NCI-H1417 (cell line): ENCODE measurements at regions not wholly inside any gene's neighbourhood (a gene's known extent, or its start where the extent isn't known, plus 50 kb on each side); places are given as distances from the start of the nearest gene placed in this dataset.

Experiments used
- DNase-seq, 3 experiments: peaks; one replicate each; lab custom pipeline; 2025; lab: John Stamatoyannopoulos, UW

DNA sequence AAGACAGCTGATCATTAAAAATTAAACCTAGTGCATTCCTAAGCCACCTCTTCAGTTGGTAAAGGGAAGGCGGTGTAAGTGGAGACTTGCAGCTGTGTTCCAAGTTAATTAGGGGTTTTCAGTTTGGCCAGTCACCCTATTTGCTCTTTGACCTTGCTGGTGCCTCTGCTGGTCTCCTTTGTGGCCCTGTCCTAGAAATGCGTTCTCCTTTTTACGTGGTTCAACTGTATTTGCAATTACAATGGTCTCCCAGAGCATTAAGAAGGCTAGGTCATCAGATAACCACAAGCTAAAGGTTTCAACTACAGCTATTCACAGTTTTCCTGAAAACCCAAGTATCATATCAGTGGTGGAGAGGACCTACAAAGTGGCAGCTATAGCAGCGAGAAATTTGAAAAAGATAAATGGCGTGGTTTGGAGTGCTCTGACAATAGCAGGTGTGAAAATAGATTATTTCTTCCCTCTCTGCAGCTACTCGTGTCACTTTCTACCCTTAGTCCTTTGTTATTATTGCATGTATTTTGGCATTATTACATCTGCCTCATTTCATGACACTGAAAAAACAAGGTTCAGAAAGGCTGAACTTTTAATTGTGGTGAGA lies 203.5 kb upstream of the TBC1D5 start:
- peak in 1 of 3 experiments; percentile 17 for DNase-seq

DNA sequence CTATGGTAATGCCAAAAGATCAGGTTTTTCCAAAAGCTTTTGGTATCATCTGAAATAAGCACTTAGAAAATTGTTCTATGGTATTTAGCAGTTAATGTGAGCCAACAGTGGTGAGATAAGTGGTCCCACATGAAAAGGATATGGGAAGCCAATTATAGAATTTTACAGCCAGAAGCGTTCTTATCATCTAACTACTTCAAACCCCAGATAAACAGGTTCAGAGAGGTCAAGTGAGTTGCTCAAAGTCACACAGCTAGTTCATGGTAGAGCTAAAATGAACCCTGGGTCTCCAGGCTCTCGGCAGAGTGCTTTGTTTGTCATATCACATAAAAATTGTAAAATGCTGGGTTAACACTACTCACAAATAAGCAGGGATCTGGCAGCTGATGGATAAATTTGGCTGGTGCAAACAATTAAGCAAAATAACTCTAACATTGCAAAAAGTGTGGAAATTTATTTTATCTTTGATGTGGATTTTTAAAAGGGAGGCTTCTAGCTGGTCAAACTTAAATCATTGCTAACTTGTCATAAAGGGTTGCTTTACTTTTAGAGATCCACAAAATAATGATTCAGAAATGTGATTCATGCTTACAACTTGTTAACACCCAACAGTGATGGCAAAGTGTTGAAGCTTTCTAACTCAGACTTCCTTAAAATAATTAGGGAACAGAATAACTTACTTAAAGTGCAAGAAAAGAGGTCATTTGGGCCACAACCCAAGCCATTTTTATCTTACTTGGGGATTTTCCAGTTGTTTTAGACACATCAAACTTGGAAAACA lies 202.8 kb upstream of the TBC1D5 start:
- DNase-seq = no peak

DNA sequence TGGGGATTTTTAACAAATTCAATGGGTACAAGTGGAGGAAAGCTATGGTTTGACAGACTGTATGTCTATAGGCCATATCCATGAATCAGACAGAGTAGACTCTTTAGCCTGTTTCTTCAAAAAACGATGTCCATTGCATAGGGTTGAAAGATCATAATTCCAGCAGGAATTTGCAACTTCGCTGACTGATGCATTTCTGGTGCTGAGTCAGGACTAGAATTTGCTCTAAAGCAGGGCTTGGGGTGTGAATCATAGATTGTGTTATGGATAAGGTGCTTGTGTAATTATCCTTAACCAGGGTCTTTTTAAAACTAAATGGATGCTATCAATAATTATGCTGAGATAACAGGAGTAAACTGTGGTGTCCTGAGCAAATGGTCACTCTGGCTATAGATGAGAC lies 200.4 kb upstream of the TBC1D5 start:
- no peak for DNase-seq

DNA sequence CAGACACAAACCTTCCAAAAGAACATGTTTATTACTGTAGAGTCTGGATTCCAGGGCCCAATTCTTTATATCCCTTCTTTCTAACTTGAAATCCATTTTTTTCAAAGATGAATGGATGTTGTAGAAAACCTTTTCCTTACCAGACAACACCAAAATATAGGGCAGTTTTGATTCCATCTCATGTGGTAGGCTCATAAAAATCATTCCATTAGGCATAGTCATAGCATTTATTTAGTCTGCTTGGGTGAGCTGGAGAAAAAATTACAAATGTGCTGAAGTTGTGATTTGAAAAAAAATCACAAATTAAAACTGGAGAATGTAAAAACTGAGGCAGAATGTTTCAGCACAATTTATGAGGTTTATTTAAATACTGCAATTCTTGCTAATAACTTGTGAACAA lies 199.3 kb upstream of the TBC1D5 start:
- no peak for DNase-seq

DNA sequence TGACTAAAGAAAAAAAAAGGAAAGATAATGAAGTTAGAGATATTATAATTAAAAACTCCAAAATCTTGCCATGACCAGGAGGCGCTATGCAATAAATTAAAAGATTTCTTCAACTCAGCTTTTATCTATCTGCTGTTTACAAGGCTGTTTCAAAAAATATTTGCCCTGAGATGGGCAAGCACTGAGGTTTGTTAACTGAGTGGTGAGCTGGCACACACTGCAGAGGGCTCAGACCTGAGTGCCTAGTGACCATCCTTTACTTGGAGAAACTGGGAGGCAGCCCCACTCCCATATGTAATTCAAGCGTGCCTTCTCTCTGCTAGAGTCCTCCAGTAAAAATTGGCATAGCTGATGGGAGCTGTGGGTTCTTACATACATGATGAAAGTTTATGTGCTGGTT lies 198.7 kb upstream of the TBC1D5 start:
- DNase-seq = no peak

DNA sequence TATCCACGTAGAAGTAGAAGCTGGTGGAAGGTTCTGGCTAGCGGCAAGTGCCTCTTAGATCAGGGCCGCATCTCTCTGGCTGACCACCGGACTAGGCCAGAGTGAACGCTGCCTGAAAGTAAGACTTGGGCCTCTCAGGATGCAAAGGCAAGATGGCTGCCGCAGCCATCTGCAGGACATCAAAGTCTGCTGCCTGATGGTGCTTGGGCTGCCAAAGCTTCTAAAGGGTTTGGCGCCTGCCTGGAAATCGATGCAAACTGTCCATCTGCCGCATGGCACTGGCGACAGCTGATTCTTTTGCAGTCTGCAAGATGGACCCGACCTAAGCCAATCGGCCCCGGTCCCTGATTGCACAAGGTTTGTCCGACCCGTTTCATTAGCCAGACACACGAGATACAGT lies 196.7 kb upstream of the TBC1D5 start:
- DNase-seq = no peak

DNA sequence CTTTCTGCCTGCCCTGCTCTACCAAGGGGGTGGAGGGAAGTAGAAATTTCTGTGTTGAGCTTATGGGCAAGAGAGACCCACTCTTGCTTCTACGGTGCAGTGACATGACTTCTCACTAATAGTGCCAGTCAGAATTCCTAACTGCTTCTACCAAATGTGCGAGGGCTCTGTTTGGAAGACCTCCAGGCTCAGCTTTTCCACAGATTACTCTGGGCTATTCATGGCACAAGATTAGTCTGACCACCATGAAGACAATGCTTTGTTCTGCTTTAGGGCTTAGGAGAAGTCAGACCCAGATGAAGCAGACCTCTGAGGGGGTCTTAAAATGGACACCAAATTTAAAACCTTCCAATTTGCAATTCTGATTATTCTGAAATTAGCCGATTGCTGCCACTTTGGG lies 195.9 kb upstream of the TBC1D5 start:
- DNase-seq = no peak

DNA sequence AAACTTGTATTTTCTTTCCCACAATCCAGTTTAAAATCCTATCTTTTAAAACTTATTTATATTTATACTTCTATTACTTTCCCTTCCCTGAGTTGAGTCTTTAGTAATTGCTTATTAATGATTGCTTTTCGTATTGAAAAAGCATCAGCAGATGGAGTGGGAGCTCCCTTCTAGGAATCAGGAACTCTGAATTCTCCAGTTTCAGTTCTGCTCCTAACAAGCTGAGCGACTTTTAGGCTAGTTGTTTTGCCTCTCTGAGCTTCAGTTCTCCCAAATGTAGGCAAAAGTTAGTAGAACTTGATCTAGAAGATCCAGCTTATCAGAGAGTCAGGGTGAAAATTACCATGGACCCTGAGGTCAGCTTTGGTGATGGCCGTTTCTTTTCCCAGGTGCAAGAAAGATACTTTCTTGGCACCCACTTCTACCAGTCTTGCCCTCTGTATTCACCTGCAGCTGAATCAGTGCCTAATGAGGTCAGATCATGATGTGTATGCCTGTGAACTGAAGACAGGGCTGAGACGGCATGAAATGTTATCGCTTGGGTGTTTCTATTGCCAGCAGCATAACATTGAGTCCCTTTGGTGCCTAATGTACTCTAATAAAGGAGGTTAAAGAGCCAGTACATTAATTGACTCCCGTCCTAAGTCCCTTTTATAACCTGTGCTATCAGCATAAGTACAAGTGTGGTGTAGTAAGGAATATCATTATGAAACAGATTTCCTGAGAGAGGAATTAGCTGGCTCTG lies 194.5 kb upstream of the TBC1D5 start:
- DNase-seq = no peak

DNA sequence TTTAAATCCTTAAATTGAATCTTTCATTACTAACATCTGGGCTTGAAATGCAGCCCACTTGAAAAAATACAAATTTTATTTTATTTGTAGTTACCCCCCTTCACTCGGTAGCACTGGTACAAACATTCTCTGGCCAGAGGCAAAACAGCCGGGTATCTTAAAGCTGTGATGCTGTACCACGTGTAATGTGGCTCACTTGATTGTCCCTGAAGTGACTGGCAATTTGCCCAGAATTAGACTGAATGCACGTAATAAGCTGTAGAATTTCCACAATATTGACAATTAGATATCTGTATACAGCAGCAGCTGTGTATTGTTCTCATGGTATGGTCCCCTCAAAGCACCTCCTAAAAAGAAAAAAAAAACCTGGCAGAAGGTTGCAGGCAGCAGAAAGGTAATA lies 192.8 kb upstream of the TBC1D5 start:
- peak in 2 of 3 experiments; percentile 66 to 93 for DNase-seq

DNA sequence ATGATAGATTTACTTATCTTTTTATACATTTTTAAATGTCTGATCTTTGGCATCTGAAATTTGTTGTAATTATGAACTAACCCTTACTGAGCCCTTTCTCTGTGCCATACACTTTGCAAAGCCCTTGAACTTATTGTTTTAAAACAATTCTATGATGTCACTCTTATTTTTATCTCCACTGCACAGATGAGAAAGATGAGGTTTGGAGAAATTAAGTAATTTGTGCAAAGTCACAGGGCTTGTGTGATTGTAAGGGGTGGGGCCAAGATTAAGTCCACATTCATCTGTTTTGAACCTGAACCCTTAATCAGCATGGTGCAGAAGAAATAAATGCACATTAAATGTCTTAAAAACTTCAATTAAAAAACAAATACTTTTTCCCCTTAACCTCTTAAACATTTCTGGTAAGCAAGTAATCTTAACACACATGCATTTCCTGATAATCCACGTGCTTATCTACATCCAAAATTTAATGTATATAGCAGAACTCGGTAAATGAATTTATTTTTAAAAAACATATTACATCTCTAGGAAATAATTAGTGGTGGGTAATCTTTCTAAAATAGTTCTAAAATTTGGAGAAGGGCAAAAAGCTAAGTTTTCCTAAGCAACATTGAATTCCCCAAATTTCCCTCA lies 189.8 kb upstream of the TBC1D5 start:
- DNase-seq = no peak

DNA sequence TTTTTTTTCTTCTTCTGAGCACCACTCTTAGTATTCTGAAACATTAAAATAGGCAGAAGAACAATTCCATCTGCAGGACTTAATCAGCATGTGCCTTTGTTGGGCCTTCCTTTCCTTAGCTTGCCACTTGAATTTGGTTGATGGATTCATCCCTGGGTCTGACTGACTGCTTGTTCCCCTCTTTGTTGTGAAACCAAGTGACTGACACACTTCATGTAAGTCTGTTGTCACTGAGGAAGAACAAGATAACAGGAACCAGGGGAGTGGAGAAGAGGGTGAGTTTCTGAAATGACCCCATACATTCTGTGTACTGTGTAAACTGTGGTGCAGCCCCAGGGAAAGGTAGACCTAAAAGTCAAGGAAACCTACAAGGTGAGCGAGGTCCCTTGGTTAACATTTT lies 188.7 kb upstream of the TBC1D5 start:
- DNase-seq = no peak

DNA sequence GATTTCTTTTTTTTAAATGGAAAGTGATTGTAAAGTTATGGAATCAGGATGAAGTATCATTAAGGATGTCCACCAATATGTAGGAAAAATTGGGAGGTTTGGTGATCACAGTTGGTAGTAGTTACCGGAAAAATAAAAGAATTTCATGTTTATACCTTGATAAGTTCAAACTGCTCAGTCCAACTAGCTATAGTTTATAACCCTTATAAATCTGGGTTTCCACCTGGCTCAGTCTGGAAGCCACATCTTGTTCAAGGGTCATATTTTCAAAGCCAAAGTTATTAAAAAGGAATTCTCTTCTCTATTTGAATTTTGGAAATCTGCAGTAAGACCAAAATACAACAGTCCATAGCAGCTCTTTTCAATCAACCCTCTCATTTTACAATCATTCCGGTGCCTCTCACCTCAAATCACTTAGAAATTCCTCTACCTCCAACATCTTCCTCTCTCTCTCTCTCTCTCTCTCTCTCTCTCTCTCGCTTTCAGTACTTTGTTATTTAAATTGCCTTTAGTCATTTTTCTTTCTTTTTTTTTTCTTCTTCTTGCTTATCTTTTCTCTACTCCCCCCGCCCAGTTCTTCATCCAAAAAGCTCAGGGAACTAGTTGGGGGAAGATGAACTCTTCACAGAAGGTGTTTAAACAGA lies 186.2 kb upstream of the TBC1D5 start:
- no peak for DNase-seq

DNA sequence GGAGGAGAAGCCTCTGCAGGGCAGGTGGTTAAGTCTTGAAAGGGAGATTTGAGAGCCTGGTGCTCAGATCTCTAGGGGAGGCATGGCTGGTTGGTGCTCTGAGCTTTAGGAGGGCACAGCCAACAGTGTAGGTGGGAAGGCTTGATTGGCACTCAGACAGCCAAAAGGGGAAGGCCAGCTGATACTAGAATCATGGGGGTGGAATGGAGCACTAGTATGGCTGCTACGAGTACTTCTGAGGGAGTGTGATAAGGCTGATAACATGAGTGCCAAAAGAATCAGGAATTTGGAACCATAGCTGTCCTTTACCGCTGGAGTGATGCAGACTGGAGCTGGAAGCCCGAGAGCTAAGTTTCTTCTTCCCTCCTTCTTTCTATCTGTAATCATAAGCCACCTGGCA lies 184.6 kb upstream of the TBC1D5 start:
- no peak for DNase-seq

DNA sequence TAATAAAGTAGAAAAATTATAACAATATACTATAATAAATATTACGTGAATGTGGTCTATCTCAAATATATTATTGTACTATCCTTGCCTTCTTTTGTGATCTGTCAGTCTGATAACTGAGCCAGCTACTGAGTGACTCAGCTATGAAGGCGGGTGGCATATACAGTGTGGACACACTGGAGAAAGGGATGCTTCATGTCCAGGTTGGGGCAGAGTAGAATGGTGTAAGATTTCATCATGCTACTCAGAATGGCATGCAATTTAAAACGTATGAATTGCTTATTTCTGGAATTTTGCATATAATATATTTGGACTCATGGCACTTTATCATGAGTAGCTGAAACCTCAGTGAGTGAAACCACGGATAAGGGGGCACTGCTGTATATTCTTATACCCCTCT lies 172.9 kb upstream of the TBC1D5 start:
- DNase-seq = no peak

DNA sequence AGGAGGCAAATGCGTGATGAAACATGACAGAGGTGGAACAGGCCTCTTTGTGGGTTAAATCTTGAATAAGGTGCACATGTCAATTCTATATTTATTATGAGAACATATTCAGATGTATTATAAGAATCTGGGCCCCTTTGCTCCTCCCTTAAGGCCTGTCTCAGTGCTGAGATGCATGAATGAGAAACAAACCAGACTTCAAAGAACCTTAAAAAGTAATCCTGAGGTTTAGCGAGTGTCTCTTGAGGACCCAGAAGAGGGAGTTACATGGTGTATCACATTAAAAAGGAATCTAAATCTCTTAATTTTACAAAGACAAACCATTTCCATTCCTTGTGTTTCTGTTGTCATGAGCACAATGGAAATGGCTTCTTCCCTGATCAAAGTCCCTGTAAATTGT lies 170.9 kb upstream of the TBC1D5 start:
- no peak for DNase-seq

DNA sequence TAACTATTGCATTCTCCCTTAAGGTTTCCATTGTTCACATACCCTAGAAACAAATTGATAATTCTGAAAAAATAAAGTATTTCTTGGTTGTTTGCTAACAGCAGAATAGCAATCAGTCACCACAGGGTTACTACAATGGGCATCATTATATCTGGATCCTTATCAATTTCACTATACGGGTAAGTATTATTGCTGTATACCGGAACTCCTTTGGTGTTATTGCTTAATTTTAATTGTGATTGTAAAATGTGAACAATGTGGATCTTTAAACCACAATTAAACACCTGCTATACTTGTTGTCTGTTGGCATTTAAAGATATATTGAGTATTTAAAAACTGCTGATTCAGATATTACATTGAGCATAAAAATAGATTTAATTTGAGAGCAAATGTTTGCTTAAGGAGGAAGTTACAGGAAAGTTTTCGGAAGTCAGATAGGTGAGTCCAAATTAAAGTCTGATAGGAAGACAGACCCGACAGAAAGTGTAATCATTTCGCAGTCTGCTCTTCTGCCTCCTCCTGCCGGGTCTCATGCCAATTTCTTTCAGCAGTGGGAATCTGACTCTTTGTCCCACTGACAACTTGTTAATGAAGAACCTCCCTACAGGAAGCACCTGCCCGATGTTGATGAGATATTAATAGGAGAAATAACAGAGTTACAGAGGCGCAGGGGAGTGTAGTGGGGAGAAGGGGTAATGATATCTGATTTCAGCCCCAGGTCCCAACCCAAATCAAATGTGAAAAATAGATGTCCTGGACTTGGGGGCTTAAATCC lies 169.7 kb upstream of the TBC1D5 start:
- DNase-seq = peak in 1 of 3 experiments; percentile 26

DNA sequence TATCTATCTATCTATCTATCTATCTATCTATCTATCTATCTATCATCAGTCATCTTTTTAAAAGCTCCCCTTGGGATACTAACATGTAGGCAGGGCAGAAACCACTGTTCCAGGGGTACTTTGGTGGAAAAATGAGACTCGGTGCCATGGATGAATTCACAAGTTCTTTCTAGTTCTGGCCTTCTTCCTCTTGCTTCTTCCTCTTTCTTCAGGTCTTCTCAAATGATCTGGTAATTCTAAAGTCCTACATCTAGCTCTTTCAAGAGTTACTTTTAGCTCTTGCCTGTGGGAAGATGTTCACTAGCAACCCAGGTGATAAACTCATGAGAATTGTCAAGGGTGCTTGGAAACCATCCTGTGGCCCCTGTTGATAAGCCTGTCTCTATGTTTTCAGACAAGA lies 168.5 kb upstream of the TBC1D5 start:
- DNase-seq = no peak

DNA sequence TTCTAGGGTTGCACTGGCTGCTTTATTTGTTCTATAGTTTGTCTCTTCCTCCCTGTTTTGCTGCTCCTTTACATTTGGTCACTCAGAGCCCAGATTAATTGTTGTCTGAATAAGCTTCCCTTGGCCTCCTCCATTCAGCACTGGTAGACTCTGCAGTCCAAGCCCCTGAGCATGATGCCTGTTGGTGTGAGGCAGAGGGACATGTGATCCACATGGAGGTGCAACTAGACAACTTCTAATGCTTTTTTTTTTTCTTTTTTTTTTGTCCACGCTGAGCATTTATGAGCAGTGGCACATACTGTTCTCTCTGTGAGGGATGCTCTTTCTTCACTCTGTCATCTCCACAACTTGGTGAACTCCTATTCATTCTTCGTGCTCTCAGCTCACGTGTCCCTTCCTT lies 167.3 kb upstream of the TBC1D5 start:
- no peak for DNase-seq

DNA sequence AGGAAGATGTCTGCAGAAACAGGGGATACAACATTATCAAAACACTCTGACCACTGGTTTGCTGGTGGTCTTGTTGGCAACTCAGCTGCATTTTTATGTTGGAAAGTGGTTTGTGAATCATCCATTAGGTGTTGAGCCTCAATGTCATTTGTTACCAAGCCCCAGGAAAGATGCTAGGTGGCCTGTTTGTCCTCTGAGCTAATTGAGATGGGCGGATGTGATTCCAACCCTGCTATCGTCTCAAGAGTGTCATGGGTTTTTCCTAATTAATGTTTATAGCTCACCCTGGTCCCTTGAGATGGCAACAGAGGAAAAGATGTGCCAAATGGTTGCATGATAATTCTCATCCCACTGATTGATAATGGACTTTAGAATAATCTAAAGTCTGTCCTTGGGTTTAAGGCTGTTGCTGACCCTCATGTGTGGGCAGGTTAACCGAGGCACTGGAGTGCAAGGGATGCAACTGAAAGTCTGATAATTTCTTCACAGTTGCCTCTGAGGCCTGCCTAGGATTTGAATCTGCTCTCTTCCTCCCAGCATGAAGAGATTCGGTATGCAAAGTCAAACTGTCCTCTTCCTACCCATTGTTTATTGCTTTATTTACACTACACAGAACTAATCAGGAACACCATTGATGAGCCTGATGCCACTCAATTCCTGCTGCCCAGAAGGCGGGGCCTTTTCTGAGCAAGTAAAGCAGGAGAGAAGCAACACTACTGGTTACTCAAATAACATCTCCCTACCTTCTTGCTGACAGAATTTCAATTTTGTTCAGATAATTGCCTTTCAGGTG lies 166.2 kb upstream of the TBC1D5 start:
- DNase-seq = no peak

DNA sequence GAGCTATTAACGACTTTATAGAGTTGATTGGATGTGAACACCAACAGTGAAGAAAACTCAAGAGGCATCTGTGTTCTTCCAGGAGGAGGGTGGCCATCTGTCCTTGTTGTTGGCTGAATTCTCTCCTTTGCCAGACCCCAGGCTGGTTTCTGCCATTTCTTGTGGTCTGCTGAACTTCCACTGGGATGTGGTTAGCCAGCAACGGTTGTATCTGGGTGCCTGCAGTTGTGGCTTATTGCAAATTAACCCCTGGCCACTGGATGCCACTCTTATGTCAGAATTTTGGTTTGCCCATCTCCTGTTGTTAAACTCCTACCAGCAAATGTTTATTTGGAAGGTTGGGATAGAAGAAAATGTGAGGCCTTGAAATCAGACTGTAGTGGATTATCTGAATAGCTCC lies 163.6 kb upstream of the TBC1D5 start:
- peak in 1 of 3 experiments; percentile 0 for DNase-seq

DNA sequence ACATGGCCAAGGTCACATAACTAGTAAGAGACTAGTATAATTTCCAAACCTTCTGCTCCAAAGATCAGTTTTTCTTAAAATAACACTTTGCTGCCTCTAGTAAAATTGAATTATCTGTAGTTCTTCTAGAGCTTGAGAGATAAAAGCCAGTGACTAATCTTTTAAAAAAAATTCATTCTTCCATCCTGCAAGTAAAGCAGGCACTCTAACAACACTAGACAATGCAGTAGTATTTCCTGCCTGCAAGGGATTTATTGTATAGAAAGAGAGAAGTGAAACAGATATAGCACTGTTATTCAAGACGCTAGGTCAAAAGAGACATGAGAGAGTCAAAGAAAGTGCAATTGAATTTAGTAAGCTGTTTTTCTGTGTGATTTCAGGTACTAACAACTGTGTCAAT lies 159.5 kb upstream of the TBC1D5 start:
- DNase-seq = no peak
